ENCODE measurements at regions not wholly inside any gene's neighbourhood (a gene's known extent, or its start where the extent isn't known, plus 50 kb on each side); places are given as distances from the start of the nearest gene placed in this dataset.

DNA sequence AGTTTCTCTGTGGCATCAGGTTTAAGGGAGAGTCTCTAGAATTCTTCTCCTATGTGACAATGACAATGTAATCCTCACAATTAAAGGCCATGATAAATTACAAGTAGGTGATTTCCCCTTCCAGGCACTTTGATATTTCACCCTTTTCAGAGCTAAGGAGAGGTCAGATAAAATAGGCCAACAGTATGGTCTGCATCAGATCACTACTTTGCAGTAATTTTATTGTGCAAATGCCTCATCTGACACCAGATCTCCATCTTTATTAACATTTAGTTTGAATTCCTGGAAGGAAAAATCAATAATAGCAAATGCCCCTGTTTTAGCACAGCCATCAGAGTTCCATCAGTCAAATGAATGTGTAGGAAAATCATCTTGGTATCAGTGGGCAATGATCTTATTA is 72.8 kb upstream of the RAB27B start:
- in situ Hi-C loops (cut with HindIII; ENCODE audit: low pct_ligation_motif_present, low pct_unique_long_range_greater_than_20kb, low sequenced_read_pairs) = no loop called here
- no peak for DNase-seq

DNA sequence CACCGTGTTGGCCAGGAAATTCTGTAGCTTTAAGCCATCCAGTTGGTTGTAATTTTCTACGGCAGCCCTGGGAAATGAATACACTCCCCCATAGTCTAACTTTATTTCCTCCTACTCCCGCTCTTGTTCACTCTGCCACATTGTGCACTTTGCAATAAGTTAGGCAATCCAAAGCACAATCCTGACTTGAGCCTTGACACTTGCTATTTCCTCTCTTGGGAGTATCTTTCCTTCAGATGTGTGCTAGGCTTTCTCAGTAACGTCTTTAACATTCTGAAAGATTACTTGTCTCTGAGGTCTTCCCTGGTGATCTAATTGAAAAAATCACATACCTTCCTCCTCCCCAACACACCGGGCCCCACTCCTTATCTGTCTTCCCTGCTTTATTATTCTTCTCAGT is 65.9 kb upstream of the RAB27B start:
- in situ Hi-C loops (cut with HindIII; ENCODE audit: low pct_ligation_motif_present, low pct_unique_long_range_greater_than_20kb, low sequenced_read_pairs) = no loop called here
- DNase-seq = no peak

DNA sequence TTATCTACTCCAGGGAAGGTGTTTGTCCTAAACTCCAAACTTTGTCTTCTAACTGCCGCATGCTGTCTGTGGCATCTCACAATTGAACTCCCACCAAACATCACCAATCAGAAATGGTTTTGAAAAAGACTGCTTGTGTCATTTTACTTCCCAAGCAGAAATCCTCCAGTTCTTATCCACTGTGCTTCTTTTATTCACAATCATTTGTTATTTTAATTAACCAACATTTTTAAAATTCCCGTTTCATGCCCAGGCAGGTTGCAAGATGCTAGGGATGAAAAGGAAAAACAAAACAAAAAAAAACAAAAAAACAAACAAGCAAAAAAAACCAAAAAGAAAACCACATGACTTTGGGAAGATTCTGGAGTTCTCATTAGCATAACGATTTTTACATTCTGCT is 63.5 kb upstream of the RAB27B start:
- in situ Hi-C loops (cut with HindIII; ENCODE audit: low pct_ligation_motif_present, low pct_unique_long_range_greater_than_20kb, low sequenced_read_pairs) = no loop called here
- no peak for DNase-seq

DNA sequence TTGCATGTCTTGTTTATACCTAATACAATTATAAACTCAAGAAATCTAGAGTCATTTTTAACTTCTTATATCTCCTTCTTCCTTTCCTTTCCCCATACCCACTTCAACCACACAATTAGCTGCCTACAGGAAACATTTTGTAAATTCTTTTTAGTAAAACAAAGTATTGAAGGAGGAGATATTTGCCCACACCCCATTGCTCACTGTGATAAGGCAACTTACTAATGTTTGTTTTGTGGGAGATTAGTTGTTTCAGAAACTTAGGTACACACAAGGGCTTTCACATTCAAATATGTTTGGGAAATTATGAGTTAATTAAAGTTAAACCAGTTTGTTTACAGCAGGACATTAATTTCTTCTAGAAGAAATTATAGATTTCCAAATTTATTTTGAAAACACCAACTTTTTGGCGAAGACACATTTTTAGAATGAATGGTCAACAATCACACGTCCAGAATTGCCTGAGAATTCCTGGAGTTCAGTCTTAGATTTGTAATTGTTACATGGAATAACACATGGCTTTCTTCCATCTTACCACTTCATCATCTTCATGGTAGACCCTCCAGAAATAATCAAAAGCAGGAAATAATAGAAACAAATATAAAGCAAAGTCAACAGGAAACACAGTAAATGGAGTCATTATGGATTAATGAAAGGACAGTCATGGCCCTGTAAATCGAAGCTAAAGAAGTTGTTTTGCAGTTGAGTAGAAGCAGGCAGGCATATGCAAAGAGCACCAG is 62.5 kb upstream of the RAB27B start:
- no peak for DNase-seq
- in situ Hi-C loops (cut with HindIII; ENCODE audit: low pct_ligation_motif_present, low pct_unique_long_range_greater_than_20kb, low sequenced_read_pairs) = no loop called here

DNA sequence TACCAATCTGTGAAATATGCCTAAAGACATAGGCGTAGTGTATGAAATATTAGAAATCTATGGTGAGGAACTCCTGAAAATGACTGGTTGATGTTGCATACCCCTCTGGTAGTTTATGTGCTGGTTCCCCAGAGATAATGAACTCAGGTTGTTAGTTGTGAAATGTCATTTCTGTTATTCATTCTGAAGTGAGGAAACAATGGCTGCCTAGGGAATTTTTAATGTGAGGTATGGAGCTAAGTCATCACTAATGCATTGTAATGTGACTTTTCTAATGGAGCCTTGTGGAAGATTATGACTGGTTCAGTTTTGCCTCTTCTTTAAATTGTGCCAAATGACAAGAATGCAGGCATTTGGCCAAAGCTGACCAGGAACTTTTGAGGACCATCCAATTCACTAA is 61.6 kb upstream of the RAB27B start:
- no peak for DNase-seq
- in situ Hi-C loops (cut with HindIII; ENCODE audit: low pct_ligation_motif_present, low pct_unique_long_range_greater_than_20kb, low sequenced_read_pairs) = no loop called here

DNA sequence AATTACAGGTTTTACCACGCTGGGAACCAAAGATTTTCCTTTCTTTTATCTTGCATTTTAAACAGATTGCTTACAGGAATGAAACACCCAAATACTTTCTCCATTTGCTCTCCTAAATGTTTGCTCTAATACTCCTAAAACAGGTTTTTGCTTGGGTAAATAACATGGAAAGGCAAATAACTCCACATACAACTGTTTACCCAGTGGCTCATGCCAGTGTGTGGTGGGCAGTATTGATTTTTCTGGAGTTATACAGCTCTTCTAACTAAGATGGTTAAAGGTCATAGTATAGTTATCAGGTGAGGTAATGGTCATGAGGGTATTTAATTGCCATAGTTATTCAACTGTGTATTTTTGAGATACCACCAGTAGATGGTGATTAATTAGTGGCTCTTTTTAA is 61.2 kb upstream of the RAB27B start:
- in situ Hi-C loops (cut with HindIII; ENCODE audit: low pct_ligation_motif_present, low pct_unique_long_range_greater_than_20kb, low sequenced_read_pairs) = no loop called here

DNA sequence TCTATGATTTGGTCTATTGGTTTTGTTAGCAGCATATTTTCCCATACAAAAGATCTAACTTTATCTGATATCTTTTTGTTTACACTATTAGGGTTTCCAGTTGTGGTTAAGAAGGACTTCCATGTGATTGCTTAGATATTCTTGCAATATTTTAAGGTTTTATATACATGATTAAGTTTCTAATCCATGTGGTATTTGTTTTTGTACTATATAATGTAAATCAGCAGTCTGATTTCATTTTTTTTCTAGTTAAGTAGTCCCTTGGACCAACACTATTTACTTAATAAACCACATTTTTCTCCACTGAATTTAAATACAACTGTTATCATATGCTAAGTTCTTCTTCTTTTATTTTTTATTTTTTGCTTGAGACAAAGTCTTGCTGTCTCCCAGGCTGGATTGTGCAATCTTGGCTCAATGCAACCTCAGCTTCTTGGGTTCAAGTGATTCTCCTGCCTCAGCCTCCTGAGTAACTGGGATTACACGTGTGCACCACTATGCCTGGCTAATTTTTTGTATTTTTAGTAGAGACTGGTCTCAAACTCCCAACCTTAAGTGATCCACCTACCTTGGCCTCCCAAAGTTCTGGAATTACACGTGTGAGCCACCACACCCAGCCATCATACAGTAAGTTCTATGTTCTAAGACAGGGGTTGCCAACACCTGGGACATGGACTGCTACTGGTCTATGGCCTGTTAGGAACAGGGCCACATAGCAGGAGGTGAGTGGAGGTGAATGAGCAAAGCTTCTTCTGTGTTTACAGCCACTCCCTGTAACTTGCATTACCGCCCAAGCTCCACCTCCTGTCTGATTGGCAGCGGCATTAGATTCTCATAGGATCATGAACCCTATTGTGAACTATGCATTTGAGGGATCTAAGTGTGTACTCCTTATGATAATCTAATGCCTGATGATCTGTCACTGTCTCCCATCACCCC is 58.5 kb upstream of the RAB27B start:
- in situ Hi-C loops (cut with HindIII; ENCODE audit: low pct_ligation_motif_present, low pct_unique_long_range_greater_than_20kb, low sequenced_read_pairs) = no loop called here
- DNase-seq = no peak

More for the DNA sequence above, 61.2 kb upstream of the RAB27B start:
- DNase-seq = no peak

DNA sequence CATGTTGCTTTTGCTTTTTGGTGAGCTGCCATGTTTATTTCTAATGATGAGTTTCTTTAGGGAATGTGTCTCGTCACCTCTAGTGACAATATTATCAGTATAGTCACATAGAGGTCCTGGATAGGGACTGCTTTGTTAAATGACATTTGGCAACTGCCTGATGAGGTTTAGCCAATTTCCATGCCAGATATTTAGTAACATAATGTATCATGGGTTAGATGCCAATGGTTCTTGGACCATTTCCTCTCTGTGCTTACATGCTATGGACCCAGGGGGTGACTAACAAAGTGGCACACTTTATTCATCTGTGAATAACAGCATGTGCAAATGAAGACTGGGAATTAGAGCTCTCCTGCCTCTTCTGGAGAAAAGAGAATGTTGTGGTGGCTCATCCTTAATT is 56.2 kb upstream of the RAB27B start:
- in situ Hi-C loops (cut with HindIII; ENCODE audit: low pct_ligation_motif_present, low pct_unique_long_range_greater_than_20kb, low sequenced_read_pairs) = no loop called here
- no peak for DNase-seq

DNA sequence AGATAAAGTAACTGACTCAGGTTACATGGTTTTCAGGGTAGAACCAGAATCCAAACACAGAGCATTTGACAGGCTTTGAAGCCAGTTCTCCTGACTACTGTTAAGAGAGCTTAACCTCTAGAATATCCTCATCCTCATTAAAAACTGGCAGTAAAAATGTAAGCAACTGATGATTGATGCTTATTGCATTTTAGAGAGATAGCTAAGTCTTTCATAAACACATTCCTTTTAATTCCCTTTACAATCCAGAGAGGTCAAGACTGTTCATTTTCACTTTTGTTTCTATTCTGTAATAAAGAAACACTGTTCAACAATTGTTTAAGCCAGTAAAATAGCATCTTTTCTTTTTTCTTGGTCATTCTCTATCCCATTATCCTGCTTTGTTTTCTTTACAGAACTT is 53.9 kb upstream of the RAB27B start:
- no peak for DNase-seq
- in situ Hi-C loops (cut with HindIII; ENCODE audit: low pct_ligation_motif_present, low pct_unique_long_range_greater_than_20kb, low sequenced_read_pairs) = no loop called here

DNA sequence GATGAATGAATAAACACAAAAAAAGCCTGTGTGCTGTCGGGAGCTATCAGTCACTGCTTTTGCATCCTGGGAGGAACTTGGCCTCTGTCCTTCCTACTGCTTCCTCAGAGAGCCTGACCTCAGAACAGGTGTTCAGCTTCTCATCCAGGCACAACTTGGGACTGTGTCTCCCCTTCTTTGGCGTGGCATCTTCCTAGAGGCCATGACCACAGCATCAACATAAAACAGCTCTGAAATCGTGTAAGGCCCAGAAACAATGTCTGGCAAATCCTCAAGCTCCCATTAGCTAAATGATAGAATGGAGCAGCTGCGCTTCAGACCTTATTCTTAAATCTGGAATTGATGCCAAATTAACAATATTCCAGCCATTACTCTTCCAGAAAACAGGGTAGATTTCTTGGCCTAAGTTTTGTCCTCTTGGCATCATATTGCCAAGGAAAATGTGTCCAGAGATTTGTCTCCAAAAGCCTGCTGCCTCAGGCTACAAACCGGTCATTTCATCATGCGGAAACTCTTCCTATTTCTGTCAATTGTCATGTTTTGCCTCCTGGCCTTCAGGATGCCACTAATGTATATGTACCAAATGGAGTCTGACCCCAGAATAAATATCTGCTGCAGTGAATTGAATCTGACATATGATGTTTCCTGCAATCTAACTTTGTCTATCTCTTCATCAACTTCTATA is 53.2 kb upstream of the RAB27B start:
- in situ Hi-C loops (cut with HindIII; ENCODE audit: low pct_ligation_motif_present, low pct_unique_long_range_greater_than_20kb, low sequenced_read_pairs) = no loop called here

DNA sequence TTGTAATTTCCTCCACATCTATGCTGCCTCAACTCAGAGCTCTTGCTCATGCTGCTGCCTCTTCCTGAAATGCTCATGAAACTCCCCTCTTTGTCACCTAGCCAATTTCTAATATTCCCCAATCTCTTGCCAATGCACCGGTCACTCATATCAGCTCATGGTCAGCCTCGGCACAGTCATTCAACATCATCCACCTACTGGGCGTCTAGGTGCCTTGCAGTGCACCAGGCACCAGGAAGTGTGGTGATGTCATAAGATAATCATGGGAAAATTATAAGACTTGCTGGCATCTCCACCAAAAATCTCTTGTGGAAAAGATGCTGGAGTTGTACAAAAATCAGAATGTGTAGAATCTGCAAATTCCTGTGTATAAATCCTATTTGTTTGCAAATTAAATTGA is 52.6 kb upstream of the RAB27B start:
- DNase-seq = peak; percentile 75

More for the DNA sequence above, 53.2 kb upstream of the RAB27B start:
- no peak for DNase-seq

DNA sequence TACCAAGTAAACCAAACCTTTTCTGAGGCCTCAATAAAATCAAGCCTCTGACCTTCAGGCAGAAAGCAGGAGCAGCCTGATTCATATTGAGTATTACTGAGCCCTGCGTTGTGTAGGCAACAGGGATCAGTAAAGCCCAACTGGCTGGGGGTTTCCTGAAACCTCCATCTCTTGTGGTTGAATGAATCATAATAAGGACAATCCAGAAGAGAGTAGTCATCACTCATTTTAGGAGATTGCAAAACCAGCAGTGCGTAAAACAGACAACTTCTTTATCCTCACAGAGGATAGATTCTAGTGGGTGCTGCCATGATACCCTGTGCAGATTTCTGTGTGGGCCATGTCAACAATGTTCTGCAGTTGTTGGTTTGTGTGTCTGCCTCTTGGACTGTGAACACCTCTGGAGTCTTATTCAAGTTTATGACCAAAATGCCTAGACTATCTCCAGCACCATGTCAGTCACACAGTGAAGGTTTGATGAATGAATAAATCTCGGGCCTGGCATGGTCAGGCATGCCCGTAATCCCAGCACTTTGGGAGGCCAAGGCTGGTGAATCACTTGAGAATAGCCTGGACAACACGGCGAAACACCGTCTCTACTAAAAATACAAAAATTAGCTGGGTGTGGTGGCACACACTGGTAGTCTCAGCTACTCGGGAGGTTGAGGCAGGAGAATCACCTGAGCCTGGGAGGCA is 51.8 kb upstream of the RAB27B start:
- in situ Hi-C loops (cut with HindIII; ENCODE audit: low pct_ligation_motif_present, low pct_unique_long_range_greater_than_20kb, low sequenced_read_pairs) = no loop called here
- peak; percentile 95 for DNase-seq

More for the DNA sequence above, 52.6 kb upstream of the RAB27B start:
- in situ Hi-C loops (cut with HindIII; ENCODE audit: low pct_ligation_motif_present, low pct_unique_long_range_greater_than_20kb, low sequenced_read_pairs) = no loop called here

DNA sequence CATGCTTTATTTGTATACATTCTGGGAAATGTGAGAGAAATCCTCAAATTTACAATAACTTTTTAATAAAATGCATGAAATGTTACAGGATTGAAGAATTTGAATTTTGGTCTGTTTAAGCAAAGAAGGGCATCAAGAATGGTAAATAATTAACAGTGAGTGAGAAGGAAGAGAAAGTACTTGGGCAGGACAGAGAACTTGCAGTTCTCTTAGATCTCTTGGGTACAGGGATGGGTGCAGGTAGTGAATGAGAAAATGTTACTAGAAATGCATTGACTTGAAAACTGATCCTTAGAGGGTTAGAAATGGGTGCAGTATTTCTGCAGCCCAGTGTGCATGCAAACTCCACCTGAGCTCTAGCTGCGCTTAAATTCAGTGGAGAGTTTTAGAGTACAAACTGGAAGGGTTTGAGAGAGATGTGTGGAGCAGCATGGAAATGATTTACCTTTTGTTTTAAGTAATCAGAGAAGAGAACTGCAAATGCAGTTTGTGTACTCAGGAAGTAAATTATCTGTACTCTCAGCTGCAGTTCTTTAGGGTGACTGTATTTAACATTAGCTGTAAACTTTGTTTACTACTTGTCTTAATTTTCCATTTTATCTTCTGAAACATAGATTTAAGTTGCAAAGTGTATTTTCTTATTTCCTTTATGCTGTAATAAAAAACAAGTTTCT is 51.0 kb upstream of the RAB27B start:
- in situ Hi-C loops (cut with HindIII; ENCODE audit: low pct_ligation_motif_present, low pct_unique_long_range_greater_than_20kb, low sequenced_read_pairs) = no loop called here
- peak; percentile 36 for DNase-seq

DNA sequence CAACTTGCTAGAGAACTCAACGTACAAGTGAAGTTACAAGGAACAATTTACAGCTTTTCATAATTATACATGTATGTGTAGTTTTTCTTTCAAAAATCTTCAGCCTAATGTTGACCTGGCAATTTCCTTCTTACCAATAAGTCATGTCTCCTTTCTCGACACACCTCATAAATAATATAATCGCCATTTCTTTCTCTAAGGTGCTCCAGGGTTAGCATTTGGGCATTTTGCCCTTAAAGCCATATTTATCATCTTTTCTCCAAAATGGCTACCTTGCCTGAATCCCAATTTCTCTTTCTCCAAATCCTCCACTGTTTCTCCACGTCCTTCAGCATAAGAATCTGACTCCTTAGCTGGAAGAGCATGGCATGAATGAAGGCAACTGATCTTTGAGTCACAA is 50.3 kb upstream of the RAB27B start:
- DNase-seq = no peak
- in situ Hi-C loops (cut with HindIII; ENCODE audit: low pct_ligation_motif_present, low pct_unique_long_range_greater_than_20kb, low sequenced_read_pairs) = no loop called here

All from ACHN (cell line).